Endothelial cell of umbilical vein (primary cell): ENCODE measurements at regions not wholly inside any gene's neighbourhood (a gene's known extent, or its start where the extent isn't known, plus 50 kb on each side); places are given as distances from the start of the nearest gene placed in this dataset.

ENCODE experiments used
- EZH2 ChIP-seq: IDR thresholded peaks from 2 replicates; pipeline ENCODE4 v1.6.1; 2012; ENCODE audit warnings: borderline replicate concordance, low read depth, mild to moderate bottlenecking, moderate library complexity, low read length, inconsistent platforms; ENCODE audit not compliant: severe bottlenecking
- JUN ChIP-seq: IDR thresholded peaks from 2 replicates; pipeline ENCODE4 v1.6.1; 2011; ENCODE audit warnings: borderline replicate concordance, low read depth; ENCODE audit not compliant: insufficient read length, insufficient read depth
- MAX ChIP-seq: IDR thresholded peaks from 2 replicates; pipeline ENCODE4 v1.6.1; 2011; ENCODE audit not compliant: insufficient read depth, insufficient read length
- POLR2A ChIP-seq: IDR thresholded peaks from 2 replicates; pipeline ENCODE4 v1.6.1; 2012; ENCODE audit warnings: low read depth, mild to moderate bottlenecking, control low read depth, low read length
- POLR2AphosphoS5 ChIP-seq: IDR thresholded peaks from 2 replicates; pipeline ENCODE4 v1.6.1; 2012; ENCODE audit warnings: low read depth, mild to moderate bottlenecking, control low read depth, low read length, moderate library complexity; ENCODE audit not compliant: insufficient read depth
- TF ChIP-seq, protein P1 (sequence below), 2 donors: IDR thresholded peaks; 1 replicate in 1 of 2; 2 replicates in 1 of 2; pipeline ENCODE4 v1.5.1; 2011; ENCODE audit warnings: low read length in 2 of 2, mild to moderate bottlenecking in 2 of 2, moderate library complexity in 2 of 2, control low read depth in 1 of 2, inconsistent platforms in 1 of 2, low read depth in 1 of 2; ENCODE audit not compliant: insufficient read depth in 1 of 2; ENCODE audit errors: extremely low read depth in 1 of 2

DNA sequence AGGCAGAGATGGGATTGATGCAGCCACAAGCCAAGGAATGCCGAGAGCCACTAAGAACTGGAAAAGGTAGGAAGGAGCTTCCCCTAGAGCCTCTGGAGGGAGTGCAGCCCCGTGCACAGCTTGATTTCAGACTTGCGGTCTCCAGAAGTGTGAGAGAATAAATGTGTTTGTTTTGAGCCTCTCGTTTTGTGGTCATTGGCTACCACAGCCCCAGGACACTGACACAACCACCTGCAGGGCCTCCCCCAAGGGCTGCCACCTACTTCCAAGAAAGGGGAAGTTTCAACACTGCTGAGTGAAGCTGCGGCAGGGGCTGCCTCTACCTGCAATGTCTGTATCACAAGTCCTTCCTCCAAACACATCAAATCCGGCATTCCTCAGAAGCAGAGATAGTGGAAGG, 346.9 kb downstream of the C16orf95 start:
- TF ChIP-seq MAX, result no peak
- TF ChIP-seq, protein P1, sequence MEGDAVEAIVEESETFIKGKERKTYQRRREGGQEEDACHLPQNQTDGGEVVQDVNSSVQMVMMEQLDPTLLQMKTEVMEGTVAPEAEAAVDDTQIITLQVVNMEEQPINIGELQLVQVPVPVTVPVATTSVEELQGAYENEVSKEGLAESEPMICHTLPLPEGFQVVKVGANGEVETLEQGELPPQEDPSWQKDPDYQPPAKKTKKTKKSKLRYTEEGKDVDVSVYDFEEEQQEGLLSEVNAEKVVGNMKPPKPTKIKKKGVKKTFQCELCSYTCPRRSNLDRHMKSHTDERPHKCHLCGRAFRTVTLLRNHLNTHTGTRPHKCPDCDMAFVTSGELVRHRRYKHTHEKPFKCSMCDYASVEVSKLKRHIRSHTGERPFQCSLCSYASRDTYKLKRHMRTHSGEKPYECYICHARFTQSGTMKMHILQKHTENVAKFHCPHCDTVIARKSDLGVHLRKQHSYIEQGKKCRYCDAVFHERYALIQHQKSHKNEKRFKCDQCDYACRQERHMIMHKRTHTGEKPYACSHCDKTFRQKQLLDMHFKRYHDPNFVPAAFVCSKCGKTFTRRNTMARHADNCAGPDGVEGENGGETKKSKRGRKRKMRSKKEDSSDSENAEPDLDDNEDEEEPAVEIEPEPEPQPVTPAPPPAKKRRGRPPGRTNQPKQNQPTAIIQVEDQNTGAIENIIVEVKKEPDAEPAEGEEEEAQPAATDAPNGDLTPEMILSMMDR (IDR thresholded peaks at IDR 0.05; ENCODE audit: extremely low read depth in 1 of 2, insufficient read depth in 1 of 2, low read depth in 1 of 2, low read length in 2 of 2), result no peak
- TF ChIP-seq EZH2, result no peak
- TF ChIP-seq POLR2AphosphoS5, result no peak
- TF ChIP-seq POLR2A, result no peak
- no peak for TF ChIP-seq JUN
